T-helper 1 cell treated with Interleukin-12 subunit alpha and Interleukin-12 subunit beta and Interleukin-4 antibody, amounts not matched to agents 30 ng/mL and 1 ng/mL, for 36 hours (primary cell): ENCODE measurements at regions not wholly inside any gene's neighbourhood (a gene's known extent, or its start where the extent isn't known, plus 50 kb on each side); places are given as distances from the start of the nearest gene placed in this dataset.

ENCODE experiments used
- intact Hi-C: fragments of 100-400 bp; cut with micrococcal nuclease; formaldehyde crosslinking; loops from one replicate; pipeline ENCODE4 v1.15.1; 2024

DNA sequence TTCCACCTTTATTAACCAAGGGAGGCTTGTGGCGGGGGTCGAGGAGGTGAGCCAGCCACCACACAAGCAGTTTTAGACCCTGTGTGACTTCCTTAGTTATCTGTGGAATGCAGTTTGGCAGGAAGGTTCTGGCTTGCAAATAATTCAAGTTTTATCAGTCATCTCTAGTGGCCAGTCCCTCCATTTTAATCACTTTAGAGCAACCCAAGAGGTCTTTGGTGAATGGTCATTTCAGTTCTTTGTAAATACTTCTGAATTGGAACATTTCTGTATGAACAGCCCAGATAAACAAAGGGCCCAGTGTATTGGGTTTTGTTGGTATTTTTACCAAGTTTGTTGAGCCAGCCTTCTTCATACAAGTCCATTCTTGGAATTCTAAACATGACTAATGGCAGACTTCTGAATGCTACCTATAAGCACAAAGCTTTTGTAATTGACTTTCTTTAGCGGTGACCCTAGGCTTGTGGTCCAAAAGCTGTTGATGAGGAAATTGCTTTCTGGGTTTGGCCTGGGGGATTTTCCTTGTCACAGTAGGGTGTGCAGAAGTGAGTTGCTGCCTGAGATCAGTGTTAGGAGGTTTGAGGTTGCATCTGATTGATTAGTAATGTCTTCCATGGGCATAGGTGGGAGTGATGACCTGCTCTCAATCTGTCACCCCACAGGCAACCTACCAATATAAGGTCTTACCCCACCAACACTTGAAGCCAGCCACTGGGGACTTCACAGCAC, 193.3 kb upstream of the TOPAZ1 start:
- intact Hi-C loops, result no loop called here

DNA sequence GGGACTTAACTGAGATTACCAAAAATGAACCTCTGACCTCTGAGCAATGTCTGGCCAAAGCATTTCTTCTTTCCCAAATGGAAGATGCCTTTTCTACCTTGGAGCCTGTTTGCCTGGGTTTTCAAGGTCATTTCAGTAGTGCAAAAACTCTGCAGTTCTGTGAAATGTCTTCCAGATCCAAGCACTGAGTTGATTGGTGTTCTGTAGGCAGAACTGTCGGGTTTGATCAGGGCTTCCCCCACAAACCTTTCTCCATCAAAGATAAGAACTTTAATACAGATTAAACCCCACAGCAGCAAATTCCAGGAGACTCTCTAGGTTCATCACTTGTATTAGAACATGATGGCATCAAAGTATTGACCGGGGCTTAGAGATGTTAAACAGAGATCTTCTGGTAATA, 192.7 kb upstream of the TOPAZ1 start:
- intact Hi-C loops, result no loop called here

DNA sequence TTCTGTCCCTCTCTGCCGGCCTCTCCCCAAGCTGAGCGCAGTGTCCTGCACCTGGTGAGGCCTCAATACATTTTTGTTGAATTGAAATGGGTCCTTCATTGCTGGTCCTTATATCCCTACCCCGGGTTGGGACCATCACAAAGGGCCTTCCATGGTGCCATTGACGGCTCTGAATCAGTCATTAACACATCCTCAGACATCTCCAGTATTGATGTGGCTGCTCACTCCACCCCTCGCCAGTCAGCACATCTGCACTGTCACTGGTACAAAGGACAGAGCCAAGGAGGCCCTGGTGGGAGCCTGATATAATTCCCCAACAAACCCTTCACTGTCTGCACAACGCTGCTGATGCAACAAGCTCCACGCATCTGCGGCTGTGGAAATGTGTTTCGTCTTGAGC, 191.6 kb upstream of the TOPAZ1 start:
- intact Hi-C loops, result no loop called here

DNA sequence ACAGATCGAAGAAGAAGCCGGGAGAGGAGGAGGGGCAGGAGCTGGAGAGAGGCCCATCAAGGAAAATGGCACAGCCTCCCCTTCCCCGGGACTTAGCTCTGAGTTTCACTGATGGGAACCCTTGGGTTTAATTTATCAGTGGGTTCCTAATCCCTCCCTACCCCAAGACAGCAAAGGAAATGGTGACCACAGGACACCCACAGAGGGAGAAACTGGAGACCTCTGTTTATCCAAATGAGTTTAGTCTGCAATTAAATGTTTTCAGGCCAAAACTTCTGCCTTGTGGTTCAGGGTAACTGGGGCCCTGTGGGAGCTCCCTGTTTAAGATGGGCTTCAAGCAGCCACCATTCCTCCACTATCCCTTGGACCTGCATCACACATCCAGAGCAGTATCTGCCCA, 190.8 kb upstream of the TOPAZ1 start:
- intact Hi-C loops, result no loop called here

DNA sequence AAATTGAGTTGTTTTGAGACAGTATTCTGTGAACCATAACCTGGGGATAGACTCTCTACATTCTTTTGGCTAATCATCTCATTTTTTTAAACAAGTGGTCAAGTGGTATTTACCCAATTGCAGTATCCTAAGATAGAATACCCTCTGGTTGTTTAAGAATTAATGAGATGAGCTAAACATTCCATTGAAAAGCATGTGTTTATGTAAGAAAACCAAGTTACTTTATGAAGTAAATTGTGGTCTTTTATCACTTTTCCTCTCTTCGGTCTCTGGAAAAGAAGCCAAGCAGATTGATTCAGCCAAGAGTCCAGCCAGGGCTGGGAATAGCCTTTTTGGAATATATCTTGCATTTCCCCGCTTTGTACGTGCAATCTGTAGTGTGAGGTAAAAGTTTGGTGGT, 185.7 kb upstream of the TOPAZ1 start:
- intact Hi-C loops, result no loop called here

DNA sequence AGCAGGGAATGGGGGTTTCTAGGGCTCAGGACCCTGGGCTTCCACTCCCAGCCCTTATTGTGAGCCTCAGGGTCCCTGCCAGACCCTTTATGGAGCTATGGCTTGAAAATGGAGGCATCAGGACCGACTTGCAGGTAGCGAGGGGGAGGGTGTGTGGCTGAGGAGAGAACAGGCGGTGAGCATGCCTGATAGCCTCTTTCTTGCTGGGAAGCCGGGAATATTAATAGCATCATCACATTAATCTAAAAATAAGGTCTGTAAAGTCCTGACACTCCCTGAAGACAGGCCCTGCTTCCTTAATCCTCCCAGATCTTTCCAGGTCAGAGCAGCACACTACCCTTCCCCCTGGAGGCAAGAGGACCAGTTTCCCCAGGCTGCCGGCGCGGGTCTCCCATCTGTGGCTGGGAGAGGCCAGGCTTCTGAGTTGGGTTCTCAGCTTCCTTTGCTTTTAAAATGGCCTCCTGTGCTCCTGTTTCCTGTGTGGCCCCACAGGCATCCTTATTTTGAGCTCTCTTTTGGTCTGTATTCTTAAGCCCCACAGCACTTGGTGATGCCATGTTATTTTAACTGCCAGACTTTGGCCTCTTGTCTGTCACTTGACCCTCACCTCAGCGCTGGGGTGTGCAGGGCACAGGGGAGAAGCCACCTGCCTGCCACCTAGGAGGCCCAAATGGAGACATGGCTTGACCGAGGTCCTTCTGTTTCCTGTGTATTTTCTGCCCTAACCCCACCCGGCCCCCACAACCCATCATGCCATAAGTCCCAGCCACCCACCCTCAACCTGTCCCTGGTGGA, 185.0 kb upstream of the TOPAZ1 start:
- intact Hi-C loops, result no loop called here

DNA sequence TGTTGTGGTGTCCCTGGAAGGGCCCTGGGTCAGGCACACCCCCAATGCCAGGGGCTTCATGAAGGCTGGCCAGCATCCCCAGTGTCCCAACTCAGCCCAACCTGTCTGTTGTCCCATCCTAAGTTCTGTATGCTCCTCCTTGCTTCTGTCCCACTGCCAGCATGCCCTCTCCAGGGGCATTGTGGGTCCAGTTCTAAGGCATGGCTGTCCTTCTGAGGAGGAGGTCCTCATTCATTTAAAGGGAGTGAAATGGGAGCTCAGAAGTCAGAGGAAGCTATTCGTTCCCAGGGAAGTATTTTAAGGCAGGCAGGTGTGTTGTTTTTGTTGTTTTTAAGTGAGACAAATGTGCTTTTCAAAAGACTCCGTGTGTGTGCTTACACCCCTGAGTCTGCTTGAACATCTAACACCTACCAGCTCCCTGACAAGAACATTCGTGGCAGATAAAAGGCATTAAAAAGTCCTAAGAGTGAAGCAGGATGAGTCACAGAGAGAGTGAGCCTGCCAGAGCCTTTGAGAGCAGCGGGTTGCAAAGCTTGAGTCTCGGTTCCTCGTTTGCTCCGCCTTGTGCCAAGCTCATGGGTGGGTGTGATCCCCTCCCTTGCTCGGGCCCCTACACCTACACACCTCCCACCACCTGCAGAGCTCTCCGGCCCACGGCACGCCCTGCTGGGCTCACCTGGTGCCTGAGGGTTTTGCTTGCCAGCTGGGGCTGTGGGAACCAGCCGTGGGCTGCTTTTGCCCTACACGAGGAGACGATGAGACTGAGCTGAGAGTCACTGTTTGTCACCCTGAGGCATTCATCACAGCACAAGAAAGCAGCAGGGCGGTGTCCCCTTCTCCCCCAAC, 183.4 kb upstream of the TOPAZ1 start:
- intact Hi-C loops, result no loop called here

DNA sequence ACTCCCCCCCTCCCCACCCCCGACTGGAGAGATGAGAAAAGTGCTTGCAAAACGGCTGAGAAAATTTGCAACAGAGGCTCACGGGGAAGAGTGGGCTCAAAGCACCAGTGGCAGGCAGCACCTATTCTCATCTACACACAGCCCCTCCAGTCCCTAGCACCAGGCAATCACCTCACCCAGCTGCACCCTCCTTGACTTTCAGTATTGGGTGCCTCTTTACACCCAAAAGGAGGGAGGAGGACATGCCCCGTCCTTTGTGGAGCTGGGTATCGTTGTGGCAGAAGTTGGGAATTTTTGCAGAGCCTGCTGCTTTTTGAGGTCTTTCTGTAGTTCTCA, 182.8 kb upstream of the TOPAZ1 start:
- intact Hi-C loops, result no loop called here

DNA sequence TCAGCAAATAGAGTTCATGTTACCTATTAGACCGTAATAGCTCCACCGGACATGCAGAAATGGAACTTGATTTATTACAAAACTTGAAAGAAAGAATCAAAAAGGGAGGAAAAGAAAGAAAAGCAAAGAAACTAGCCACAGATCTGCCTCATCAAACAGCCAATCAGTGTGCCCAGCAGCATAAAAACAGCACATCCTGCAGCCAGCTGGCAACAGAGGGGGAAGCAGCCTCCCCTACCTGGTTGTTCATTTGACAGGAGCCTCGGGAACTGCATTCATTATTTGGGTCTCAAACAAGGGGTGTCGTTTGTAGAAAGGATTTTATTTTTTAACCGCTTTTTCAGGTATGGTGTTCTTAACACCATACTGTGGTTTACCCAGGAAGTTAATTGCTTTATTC, 181.5 kb upstream of the TOPAZ1 start:
- intact Hi-C loops, result no loop called here

DNA sequence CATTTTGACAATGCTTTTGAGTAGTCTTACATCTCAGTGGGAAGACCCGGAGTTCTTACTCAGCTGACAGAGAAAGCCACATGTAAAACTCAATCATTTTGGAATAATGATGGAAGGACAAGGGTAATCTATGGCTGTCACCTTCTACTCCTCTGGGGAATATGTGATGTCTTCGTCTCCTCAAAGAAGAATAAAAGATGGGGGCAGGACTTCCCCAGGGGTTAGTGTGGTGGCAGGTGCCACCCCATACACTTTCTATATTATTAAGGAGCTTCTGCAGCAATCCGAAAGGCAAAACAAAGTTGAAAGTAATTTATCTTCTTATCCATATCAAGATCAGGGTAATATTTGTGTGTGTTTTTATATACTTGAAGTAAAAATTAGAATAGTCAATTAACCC, 180.4 kb upstream of the TOPAZ1 start:
- intact Hi-C loops, result no loop called here

DNA sequence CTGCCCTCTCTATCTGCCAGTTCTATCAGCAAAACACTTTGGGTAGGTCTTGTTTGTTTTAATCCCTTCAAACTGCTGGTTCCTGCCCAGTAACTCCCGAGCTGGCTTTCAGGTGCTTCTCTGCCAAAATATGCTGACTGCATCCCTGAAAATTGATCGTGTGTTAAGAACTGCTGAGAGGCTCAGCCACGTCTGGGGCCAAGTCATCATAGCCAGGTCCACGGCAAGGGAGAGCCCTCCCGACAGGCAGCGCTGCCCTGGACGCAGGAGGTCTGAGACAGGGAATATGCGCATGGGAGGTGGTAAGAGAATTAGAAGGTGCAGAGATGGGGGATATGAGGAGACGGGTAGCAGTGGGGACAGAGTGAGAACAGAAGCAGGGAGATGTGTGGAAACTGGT, 179.7 kb upstream of the TOPAZ1 start:
- intact Hi-C loops, result no loop called here

DNA sequence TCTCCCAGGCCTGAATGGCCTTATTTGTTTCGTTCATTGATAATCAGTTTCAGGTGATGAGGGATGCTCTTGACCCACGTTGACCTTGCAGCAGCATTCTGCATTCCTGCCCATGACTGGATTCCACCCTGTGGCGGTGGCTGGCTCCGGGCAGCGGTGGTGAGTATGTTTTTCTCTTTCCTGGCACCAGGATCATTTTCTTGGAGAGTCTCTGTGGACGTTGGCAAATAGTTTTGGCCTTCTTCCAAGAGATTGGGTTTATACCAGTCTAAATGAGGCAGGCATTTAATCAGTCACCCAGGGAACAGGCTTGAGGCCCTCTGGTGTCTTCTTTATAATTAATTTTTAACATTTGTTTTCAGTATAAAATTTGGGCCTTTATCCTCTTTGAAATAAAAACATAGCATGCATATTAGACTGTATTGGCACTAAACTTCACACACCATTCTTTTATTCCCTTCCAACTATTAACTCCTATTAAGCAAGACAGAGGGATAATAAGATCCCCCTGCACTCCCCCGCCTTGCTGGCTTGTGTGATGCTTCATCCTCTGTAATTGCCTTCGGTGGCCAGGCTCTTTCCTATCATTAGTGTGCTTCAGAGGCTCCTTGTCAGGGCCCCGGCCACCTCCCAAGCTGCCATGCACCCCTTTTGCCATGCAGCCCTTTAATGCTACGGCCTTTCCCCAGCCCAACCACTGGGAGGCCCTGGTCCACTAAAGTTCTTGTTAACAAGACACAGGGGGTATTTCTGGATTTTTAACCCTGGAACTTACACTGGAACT, 176.2 kb upstream of the TOPAZ1 start:
- intact Hi-C loops, result no loop called here

DNA sequence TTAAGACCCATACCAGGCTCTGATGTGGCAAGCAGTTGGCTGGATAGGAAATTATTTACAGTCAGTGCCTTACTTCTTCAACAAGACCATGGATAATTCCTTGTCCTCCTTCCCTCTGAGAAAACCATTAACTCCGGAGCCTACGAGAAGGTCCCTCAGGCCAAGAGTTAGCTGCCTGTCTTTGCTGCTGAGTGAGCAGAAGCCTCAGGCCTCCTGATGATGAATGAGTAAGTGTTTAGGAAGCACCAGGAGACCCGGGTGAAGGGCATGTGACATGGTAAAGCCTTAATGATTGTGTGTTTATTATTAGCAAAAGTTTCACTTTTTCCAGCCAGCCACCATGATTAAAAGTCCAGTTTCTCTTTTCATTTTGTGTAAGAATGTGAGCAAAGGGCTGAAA, 174.9 kb upstream of the TOPAZ1 start:
- intact Hi-C loops, result no loop called here

DNA sequence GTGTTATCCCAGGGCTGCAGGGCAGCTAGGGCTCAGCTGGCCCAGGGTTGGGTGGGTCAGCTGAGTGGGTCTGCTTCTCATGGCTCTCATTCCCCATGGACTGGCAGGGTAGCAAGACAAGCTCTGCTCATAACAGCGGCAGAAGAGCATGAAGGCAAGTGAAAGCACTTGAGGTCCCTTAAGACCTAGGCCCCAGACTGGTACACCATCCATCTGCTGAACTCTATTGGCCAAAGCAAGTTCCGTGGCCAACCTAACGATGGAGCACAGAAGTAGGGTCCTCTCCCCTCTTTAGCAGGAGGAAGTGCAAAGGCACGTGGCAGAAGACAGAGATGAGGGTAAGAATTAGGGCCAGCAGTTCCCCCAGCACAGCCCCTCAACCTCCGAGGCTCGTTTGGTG, 174.3 kb upstream of the TOPAZ1 start:
- intact Hi-C loops, result no loop called here

DNA sequence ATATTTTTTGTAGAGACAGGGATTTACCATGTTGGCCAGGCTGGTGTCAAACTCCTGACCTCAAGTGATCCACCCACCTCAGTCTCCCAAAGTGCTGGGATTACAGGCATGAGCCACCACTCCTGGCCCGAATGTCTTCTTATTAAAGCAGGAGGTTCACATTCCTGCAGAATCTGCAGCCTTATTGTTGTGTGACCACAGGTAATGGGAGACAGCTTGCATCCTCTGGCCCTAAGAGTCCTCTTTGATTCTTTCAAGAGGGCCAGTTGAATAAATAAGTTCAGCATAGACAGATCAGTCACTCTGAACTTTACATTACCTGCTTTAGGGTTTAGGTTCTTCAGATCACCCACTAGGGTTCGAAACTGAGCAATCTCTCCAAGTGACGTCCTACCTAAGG, 172.9 kb upstream of the TOPAZ1 start:
- intact Hi-C loops, result no loop called here

DNA sequence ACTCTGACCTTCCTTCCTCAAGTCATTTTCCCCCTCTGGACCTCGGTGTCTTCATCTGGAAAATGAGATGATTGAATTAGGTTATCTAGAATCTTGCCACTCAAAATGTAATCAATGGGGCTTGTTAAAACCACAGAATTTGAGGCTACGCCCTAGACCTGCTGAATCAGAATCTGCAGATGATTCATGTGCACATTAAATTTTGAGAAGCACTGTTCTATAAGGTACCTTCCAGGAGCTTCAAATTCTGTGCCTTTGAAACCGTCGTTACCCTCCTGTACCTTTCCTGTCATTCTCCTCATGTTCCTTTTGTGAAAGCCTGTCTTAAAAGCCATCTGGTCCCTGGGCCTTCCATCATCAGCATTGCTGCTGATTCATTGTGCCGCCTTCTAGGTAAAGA, 172.4 kb upstream of the TOPAZ1 start:
- intact Hi-C loops, result no loop called here

DNA sequence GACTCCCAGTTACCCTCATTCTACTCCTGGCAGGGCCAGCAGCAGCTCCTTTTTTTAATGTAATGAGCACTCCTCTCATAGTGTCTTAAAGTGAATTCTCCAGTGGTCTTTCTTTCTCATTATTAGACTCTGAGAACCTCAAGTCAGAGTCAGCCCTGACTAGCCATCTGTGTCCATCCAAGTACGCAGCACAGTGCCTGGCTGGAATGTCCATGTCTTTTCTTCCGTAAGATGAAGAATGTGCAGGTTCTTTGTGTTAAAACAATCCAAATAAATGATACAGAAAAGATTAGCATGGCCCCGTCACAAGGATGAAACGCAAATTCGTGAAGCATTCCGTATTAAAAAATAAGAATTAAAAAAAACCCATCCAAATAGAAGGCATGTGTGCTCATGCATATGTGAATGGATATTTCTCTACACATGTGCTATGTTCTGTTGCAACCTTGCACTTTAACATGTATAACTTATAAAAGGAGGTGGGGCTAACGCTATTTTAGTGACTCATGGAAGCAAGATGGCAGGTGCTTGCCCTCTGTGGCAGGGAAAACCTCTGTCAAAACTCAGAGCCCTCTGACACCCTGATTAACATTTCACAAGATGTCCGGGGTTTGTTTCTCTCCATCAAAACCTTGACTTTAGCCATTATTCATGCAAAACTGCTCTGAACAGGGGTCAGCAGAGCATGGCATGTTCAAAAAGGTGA, 170.7 kb upstream of the TOPAZ1 start:
- intact Hi-C loops, result no loop called here

DNA sequence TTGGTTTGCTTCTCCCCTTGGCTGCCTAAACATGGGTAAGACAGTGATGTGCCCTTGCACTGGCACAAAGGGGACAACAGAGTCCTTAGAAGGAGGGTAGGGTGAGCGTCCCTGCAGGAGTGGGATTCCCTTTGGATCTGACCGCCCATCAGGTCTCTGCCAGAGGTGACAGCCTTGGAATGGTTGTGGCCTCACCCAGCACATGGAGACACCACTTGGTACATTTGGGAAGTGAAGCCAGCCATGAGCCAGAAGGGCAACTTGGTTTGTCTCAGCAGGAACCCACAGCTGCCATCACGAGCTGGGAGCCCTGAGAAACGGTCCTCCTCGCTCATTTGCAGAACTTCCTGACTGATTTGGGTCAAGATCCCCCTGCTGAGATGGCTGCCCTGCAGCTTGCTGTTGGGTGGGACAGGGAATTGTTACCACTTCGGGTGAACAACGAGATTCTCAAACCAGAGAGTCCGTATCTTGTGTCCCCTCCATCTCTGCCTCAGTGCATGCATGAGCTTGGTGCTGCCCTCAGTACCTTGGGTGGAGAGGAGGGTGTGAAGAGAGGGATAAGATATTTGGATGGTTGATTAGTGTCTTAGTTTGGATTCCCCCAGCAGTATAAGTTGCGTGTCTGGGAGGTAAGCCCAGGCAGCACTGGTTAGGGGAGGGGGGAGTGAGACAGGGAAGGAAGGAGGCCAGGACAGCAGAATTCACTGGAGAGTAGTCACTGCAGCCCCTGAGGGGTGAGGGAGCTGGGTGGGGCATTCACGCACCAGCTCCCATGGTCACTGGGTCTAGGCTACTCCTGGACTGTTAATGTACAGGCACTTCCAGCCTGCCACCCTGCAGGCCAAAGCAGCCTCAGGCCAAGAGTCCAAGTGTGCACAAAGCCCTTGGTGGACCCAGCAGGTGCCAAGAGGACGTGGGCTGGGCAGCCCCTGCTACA, 168.8 kb upstream of the TOPAZ1 start:
- intact Hi-C loops, result no loop called here

DNA sequence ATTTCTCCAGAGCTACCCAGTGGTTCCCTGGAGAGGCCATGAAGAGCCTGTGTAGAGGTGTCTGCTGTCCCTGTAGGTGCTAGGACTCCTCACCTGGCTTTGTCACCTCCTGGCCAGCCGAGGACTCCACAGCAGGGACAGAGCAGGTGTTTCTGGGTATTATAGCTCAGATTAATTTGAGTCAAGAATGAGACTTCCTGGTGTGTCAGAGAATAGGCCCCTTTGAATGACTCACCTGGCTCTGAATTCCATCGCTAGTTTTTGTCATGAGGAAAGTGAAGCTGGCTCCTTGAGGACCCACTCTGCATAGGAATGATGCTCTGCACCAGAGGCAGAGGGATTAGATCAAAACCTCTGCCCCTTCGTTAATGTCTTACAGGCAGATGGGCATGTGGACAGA, 167.5 kb upstream of the TOPAZ1 start:
- intact Hi-C loops, result no loop called here
